ENCODE measurements at regions not wholly inside any gene's neighbourhood (a gene's known extent, or its start where the extent isn't known, plus 50 kb on each side); places are given as distances from the start of the nearest gene placed in this dataset.

DNA sequence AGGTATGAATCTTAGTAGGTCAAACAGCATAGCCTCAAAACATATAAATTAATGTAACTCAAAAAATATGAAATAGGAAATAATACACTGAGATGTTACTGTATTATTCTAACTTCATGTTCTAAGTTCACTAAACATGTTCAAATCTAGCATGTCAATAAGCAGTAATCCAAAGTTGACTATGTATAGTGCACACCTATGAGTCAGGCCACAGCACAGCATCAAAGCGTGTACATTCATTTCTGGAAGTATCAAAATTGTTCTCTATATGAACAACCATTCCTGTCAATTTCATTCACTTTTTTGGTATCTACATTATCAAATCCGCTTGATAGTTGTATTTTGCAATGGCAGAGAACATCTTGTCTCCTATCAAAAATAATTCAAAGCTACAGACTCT is 418.9 kb upstream of the POM121L12 start:
- TF ChIP-seq POLR2A (IDR thresholded peaks at IDR 0.05; ENCODE audit: control extremely low read depth in 1 of 2, low read depth in 2 of 2, low read length in 2 of 2): no peak
- no peak for TF ChIP-seq SP2 (IDR thresholded peaks at IDR 0.05; ENCODE audit: low read length)
- TF ChIP-seq, protein P1, sequence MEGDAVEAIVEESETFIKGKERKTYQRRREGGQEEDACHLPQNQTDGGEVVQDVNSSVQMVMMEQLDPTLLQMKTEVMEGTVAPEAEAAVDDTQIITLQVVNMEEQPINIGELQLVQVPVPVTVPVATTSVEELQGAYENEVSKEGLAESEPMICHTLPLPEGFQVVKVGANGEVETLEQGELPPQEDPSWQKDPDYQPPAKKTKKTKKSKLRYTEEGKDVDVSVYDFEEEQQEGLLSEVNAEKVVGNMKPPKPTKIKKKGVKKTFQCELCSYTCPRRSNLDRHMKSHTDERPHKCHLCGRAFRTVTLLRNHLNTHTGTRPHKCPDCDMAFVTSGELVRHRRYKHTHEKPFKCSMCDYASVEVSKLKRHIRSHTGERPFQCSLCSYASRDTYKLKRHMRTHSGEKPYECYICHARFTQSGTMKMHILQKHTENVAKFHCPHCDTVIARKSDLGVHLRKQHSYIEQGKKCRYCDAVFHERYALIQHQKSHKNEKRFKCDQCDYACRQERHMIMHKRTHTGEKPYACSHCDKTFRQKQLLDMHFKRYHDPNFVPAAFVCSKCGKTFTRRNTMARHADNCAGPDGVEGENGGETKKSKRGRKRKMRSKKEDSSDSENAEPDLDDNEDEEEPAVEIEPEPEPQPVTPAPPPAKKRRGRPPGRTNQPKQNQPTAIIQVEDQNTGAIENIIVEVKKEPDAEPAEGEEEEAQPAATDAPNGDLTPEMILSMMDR (IDR thresholded peaks at IDR 0.05; ENCODE audit: control extremely low read depth in 1 of 3, insufficient read depth in 1 of 3, low read depth in 1 of 3, low read length in 3 of 3): no peak
- TF ChIP-seq POLR2AphosphoS5 (IDR thresholded peaks at IDR 0.05; ENCODE audit: low read depth, low read length): no peak
- TF ChIP-seq TBP (IDR thresholded peaks at IDR 0.05; ENCODE audit: low read depth, low read length): no peak
- no peak for TF ChIP-seq SIN3A (conservative IDR thresholded peaks at IDR 0.05 in 1 of 2, IDR thresholded peaks at IDR 0.05 in 1 of 2; ENCODE audit: low read depth in 1 of 2, low read length in 2 of 2)
- no peak for TF ChIP-seq TAF1 (IDR thresholded peaks at IDR 0.05; ENCODE audit: low read depth, low read length)
- no peak for TF ChIP-seq CEBPB (IDR thresholded peaks at IDR 0.05; ENCODE audit: low read depth, low read length)
- TF ChIP-seq ZNF274 (IDR thresholded peaks at IDR 0.05; ENCODE audit: borderline replicate concordance, extremely low read depth, low read length): no peak
- TF ChIP-seq JUND (IDR thresholded peaks at IDR 0.05; ENCODE audit: low read length): no peak
- TF ChIP-seq BRCA1 (IDR thresholded peaks at IDR 0.05; ENCODE audit: low read depth, low read length): no peak
- TF ChIP-seq RXRA (IDR thresholded peaks at IDR 0.05; ENCODE audit: insufficient read depth, low read depth, low read length): no peak
- no peak for TF ChIP-seq RAD21 (IDR thresholded peaks at IDR 0.05 in 1 of 2, conservative IDR thresholded peaks at IDR 0.05 in 1 of 2; ENCODE audit: low read depth in 2 of 2, low read length in 2 of 2)
- TF ChIP-seq TCF12 (IDR thresholded peaks at IDR 0.05; ENCODE audit: low read depth, low read length): no peak

Measured in H1 (cell line).